A549 (cell line): ENCODE measurements at regions not wholly inside any gene's neighbourhood (a gene's known extent, or its start where the extent isn't known, plus 50 kb on each side); places are given as distances from the start of the nearest gene placed in this dataset.

Experiments
- ATAC-seq, 2 experiments: fragments of 200-7000 bp in 1 of 2; fragments of >200 bp in 1 of 2; cut with Nextera tagmentation in 1 of 2; cut with Tn5 transposase in 1 of 2; 3 replicates each; pipeline versions ENCODE4 v1.8.0 to v1.9.1; 2018 to 2020; ENCODE audit warnings: mild to moderate bottlenecking in 1 of 2, moderate library complexity in 1 of 2
- CTCF ChIA-PET: fragments of 300-600 bp; sonication (Branson Sonifier 250); formaldehyde crosslinking; extraction: SDS; loops from one replicate; lab custom pipeline; 2021; ENCODE audit warnings: antibody characterized with exemption, inconsistent platforms; lab: Yijun Ruan, JAX
- POLR2A ChIA-PET: fragments of 350-600 bp; formaldehyde crosslinking; extraction: SDS; loops from one replicate; lab custom pipeline; 2021; ENCODE audit warnings: antibody characterized with exemption, inconsistent platforms; lab: Yijun Ruan, JAX
- DNase-seq, 2 experiments: peaks; one replicate each; pipeline versions ENCODE4 v3.0.0 to v3.0.0-alpha.2; 2011 to 2016; ENCODE audit warnings: low read depth in 1 of 2, low spot score in 1 of 2
- FAIRE-seq: peaks from 2 replicates; lab custom pipeline; 2011; peaks lifted over from hg19 to GRCh38; lab: Jason Lieb, UNC
- H3K27ac ChIP-seq, 2 experiments: fragments of >200 bp; sonication (Bioruptor Twin); formaldehyde crosslinking; 3 replicates each; pipeline ENCODE4 v1.5.1; 2016 to 2017
- H3K4me1 ChIP-seq: fragments of >200 bp; sonication (Bioruptor Twin); formaldehyde crosslinking; 3 replicates; pipeline ENCODE4 v1.6.1; 2016
- H3K4me2 ChIP-seq: fragments of >200 bp; sonication (Bioruptor Twin); formaldehyde crosslinking; 3 replicates; pipeline ENCODE4 v1.6.1; 2016
- H3K4me3 ChIP-seq: fragments of >200 bp; sonication (Bioruptor Twin); formaldehyde crosslinking; 3 replicates; pipeline ENCODE4 v1.5.1; 2016
- H3K9me3 ChIP-seq: fragments of >200 bp; sonication (Bioruptor Twin); formaldehyde crosslinking; 3 replicates; pipeline ENCODE4 v1.6.1; 2016
- CEBPB ChIP-seq, 2 experiments: fragments of >200 bp in 1 of 2; sonication (Bioruptor Twin) in 1 of 2; formaldehyde crosslinking in 1 of 2; IDR thresholded peaks; 2 replicates each; pipeline ENCODE4 v1.6.1; 2012 to 2016
- EP300 ChIP-seq, 2 experiments: fragments of >200 bp; sonication (Bioruptor Twin); formaldehyde crosslinking; IDR thresholded peaks; 2 replicates in 1 of 2; 3 replicates in 1 of 2; pipeline ENCODE4 v1.6.1; 2016 to 2017
- FOSL2 ChIP-seq, 2 experiments: fragments of 450-650 bp in 1 of 2; fragments of >200 bp in 1 of 2; sonication (Bioruptor Twin) in 1 of 2; formaldehyde crosslinking; IDR thresholded peaks; 2 replicates each; pipeline versions ENCODE4 v1.5.0 to v1.6.1; 2016 to 2020; ENCODE audit warnings: mild to moderate bottlenecking in 1 of 2, moderate library complexity in 1 of 2
- HEYL ChIP-seq: fragments of 250-450 bp; sonication (Bioruptor Pico); IDR thresholded peaks from 2 replicates; pipeline ENCODE4 v1.8.0; 2021; ENCODE audit warnings: mild to moderate bottlenecking, moderate library complexity
- KDM1A ChIP-seq: fragments of 200-600 bp; sonication (generic); IDR thresholded peaks from 2 replicates; pipeline ENCODE4 v1.6.1; 2016; ENCODE audit warnings: low read depth, mild to moderate bottlenecking
- MAFK ChIP-seq: fragments of 450-650 bp; IDR thresholded peaks from 2 replicates; pipeline ENCODE4 v1.6.1; 2014; ENCODE audit not compliant: partially characterized antibody
- MAZ ChIP-seq: fragments of 150-350 bp; IDR thresholded peaks from 2 replicates; pipeline ENCODE4 v1.6.1; 2014; ENCODE audit warnings: antibody characterized with exemption, low read depth, low read length, borderline replicate concordance
- MYC ChIP-seq: IDR thresholded peaks from 2 replicates; pipeline ENCODE4 v1.6.1; 2012; ENCODE audit warnings: mild to moderate bottlenecking, inconsistent platforms, low read length, improper control_type of control experiment, borderline replicate concordance
- NPAS2 ChIP-seq: fragments of 250-450 bp; sonication (Bioruptor Pico); IDR thresholded peaks from 2 replicates; pipeline ENCODE4 v1.8.0; 2022; ENCODE audit warnings: mild to moderate bottlenecking, moderate library complexity, borderline replicate concordance
- NR3C1 ChIP-seq: fragments of >200 bp; sonication (Bioruptor Twin); formaldehyde crosslinking; IDR thresholded peaks from 3 replicates; pipeline ENCODE4 v1.6.1; 2017
- POLR2A ChIP-seq: IDR thresholded peaks from 2 replicates; pipeline ENCODE4 v1.6.1; 2012; ENCODE audit warnings: mild to moderate bottlenecking, low read length
- RFX5 ChIP-seq: fragments of 450-650 bp; IDR thresholded peaks from 2 replicates; pipeline ENCODE4 v1.7.1; 2014; ENCODE audit warnings: antibody characterized with exemption, mild to moderate bottlenecking, moderate library complexity
- RNF2 ChIP-seq: fragments of 200-600 bp; sonication (generic); IDR thresholded peaks from 2 replicates; pipeline ENCODE4 v1.6.1; 2016; ENCODE audit warnings: low read depth, mild to moderate bottlenecking, antibody characterized with exemption, moderate library complexity, borderline replicate concordance
- SMC3 ChIP-seq: fragments of >200 bp; sonication (Bioruptor Twin); formaldehyde crosslinking; IDR thresholded peaks from 3 replicates; pipeline ENCODE4 v1.6.1; 2018; ENCODE audit warnings: inconsistent platforms
- TFCP2L1 ChIP-seq: fragments of 250-450 bp; sonication (Bioruptor Pico); IDR thresholded peaks from 2 replicates; pipeline ENCODE4 v1.5.0; 2021; ENCODE audit warnings: mild to moderate bottlenecking
- ZC3H11A ChIP-seq: fragments of 450-650 bp; IDR thresholded peaks from 2 replicates; pipeline ENCODE4 v1.6.1; 2014; ENCODE audit warnings: antibody characterized with exemption, mild to moderate bottlenecking
- ZFP36 ChIP-seq: fragments of 450-650 bp; IDR thresholded peaks from 2 replicates; pipeline ENCODE4 v1.6.1; 2014; ENCODE audit warnings: borderline replicate concordance; ENCODE audit not compliant: partially characterized antibody
- ZNF302 ChIP-seq: fragments of 250-450 bp; sonication (Bioruptor Pico); IDR thresholded peaks from 2 replicates; pipeline ENCODE4 v1.9.0; 2021; ENCODE audit warnings: inconsistent platforms, mild to moderate bottlenecking, moderate library complexity
- ZSCAN20 ChIP-seq: fragments of 250-450 bp; sonication (Bioruptor Pico); IDR thresholded peaks from 2 replicates; pipeline ENCODE4 v1.8.0; 2022; ENCODE audit warnings: mild to moderate bottlenecking, moderate library complexity
- WGBS: methylation state at CpG from one replicate; pipeline ENCODE4 v1.1.6; 2017; ENCODE audit errors: missing lambda C conversion rate; 5-methylcytosine and 5-hydroxymethylcytosine counted together
- TF ChIP-seq, protein P1 (sequence below): fragments of >200 bp; sonication (Bioruptor Twin); formaldehyde crosslinking; IDR thresholded peaks from 2 replicates; pipeline ENCODE4 v1.6.1; 2016
- TF ChIP-seq, protein P2 (sequence below): fragments of 200-600 bp; sonication (generic); IDR thresholded peaks from 2 replicates; pipeline ENCODE4 v1.6.1; 2016; ENCODE audit warnings: antibody characterized with exemption, mild to moderate bottlenecking, moderate library complexity
- TF ChIP-seq, protein P3 (sequence below): IDR thresholded peaks from 2 replicates; pipeline ENCODE4 v1.6.1; 2012

DNA sequence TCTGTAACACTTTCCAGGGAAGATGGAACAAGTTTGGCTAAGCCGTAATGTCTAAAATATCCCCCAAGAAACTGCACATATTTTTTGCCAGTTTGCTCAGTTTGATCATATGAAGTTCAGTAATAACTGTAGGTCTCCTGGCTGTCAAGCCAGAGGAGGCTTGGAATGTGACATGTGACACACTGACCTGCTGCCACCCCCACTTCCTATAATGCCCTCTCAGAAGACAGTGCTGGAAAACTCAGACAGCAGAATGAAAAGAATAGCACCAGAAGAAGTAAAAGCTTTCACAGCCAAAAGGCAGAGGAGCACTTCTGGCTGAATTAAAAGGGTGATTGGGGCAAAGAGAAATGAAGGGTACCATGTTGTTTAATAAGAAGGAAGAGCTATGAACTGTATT lies 67.4 kb upstream of the UBAC2 start:
- POLR2A ChIA-PET: no interaction called here

DNA sequence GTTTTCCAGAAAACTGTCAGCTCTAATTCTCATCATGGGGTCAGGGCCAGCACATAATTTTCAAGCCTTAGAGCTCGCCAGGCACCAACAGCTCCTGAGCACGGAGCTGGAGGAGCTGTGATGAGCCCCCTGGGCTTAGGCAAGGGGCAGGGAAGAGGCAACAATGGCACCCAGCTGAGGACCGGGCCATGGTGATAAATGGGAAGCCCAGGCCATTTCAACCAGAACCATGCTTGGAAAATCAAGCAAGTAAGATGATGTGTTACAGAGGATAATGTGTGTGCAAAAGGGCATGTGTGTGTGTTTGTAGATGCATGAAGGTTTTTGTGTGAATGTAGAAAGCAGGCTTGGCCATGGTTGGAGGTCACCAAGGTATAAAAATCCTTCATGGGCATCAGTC lies 66.8 kb upstream of the UBAC2 start:
- POLR2A ChIA-PET: no interaction called here
- no peak for TF ChIP-seq ZNF302 (CRISPR knock-in tag)
- TF ChIP-seq SMC3: no peak
- no peak for TF ChIP-seq EP300 (IDR thresholded peaks at IDR 0.05)
- no peak for TF ChIP-seq KDM1A
- no peak for TF ChIP-seq POLR2A
- no peak for TF ChIP-seq NPAS2 (CRISPR knock-in tag)
- TF ChIP-seq, protein P1, sequence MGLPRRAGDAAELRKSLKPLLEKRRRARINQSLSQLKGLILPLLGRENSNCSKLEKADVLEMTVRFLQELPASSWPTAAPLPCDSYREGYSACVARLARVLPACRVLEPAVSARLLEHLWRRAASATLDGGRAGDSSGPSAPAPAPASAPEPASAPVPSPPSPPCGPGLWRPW: no peak
- no peak for TF ChIP-seq CEBPB (IDR thresholded peaks at IDR 0.05)
- no peak for TF ChIP-seq ZFP36
- TF ChIP-seq, all 56 proteins: peak for 0
- Histone ChIP-seq H3K4me3 (no peak overlapping the region), H3K27ac (no peak overlapping the region), H3K4me1 (no peaks in the 10 kb centered on the region), H3K4me2 (no peak overlapping the region), H3K9me3 (no peaks in the 10 kb centered on the region)
- DNase-seq (no peak), FAIRE-seq (no peak), ATAC-seq (no peak)
- CTCF ChIA-PET: no interaction called here
- WGBS: 72% methylated on average over 3 of the region's 3 CpGs

More for the DNA sequence above, 67.4 kb upstream of the UBAC2 start:
- H3K4me2 ChIP-seq: no peak overlapping the region
- no peaks in the 10 kb centered on the region for H3K9me3 ChIP-seq
- CTCF ChIA-PET: no interaction called here
- FAIRE-seq: no peak
- TF ChIP-seq RFX5: no peak
- TF ChIP-seq HEYL (CRISPR knock-in tag): no peak
- TF ChIP-seq RNF2: no peak
- TF ChIP-seq, protein P1: no peak
- TF ChIP-seq, protein P2, sequence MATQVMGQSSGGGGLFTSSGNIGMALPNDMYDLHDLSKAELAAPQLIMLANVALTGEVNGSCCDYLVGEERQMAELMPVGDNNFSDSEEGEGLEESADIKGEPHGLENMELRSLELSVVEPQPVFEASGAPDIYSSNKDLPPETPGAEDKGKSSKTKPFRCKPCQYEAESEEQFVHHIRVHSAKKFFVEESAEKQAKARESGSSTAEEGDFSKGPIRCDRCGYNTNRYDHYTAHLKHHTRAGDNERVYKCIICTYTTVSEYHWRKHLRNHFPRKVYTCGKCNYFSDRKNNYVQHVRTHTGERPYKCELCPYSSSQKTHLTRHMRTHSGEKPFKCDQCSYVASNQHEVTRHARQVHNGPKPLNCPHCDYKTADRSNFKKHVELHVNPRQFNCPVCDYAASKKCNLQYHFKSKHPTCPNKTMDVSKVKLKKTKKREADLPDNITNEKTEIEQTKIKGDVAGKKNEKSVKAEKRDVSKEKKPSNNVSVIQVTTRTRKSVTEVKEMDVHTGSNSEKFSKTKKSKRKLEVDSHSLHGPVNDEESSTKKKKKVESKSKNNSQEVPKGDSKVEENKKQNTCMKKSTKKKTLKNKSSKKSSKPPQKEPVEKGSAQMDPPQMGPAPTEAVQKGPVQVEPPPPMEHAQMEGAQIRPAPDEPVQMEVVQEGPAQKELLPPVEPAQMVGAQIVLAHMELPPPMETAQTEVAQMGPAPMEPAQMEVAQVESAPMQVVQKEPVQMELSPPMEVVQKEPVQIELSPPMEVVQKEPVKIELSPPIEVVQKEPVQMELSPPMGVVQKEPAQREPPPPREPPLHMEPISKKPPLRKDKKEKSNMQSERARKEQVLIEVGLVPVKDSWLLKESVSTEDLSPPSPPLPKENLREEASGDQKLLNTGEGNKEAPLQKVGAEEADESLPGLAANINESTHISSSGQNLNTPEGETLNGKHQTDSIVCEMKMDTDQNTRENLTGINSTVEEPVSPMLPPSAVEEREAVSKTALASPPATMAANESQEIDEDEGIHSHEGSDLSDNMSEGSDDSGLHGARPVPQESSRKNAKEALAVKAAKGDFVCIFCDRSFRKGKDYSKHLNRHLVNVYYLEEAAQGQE: no peak
- no peak for TF ChIP-seq MYC
- no peak for TF ChIP-seq TFCP2L1 (CRISPR knock-in tag)
- no peak for TF ChIP-seq NR3C1
- no peak for TF ChIP-seq ZC3H11A
- TF ChIP-seq ZNF302 (CRISPR knock-in tag): no peak
- no peak for TF ChIP-seq MAZ
- TF ChIP-seq, protein P3, sequence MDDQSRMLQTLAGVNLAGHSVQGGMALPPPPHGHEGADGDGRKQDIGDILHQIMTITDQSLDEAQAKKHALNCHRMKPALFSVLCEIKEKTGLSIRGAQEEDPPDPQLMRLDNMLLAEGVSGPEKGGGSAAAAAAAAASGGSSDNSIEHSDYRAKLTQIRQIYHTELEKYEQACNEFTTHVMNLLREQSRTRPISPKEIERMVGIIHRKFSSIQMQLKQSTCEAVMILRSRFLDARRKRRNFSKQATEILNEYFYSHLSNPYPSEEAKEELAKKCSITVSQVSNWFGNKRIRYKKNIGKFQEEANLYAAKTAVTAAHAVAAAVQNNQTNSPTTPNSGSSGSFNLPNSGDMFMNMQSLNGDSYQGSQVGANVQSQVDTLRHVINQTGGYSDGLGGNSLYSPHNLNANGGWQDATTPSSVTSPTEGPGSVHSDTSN: no peak
- TF ChIP-seq ZSCAN20 (CRISPR knock-in tag): no peak
- no peak for TF ChIP-seq MAFK
- TF ChIP-seq FOSL2 (IDR thresholded peaks at IDR 0.05): no peak
- TF ChIP-seq FOSL2 (CRISPR knock-in tag; IDR thresholded peaks at IDR 0.05): no peak
- H3K4me1 ChIP-seq: no peaks in the 10 kb centered on the region
- DNase-seq: no peak
- WGBS: 94% methylated on average over 1 of the region's 1 CpG
- H3K27ac ChIP-seq: no peak overlapping the region
- no peak for ATAC-seq
- H3K4me3 ChIP-seq: no peak overlapping the region
